ENCODE measurements at regions not wholly inside any gene's neighbourhood (a gene's known extent, or its start where the extent isn't known, plus 50 kb on each side); places are given as distances from the start of the nearest gene placed in this dataset.

- no peak overlapping the region for H3K4me2 ChIP-seq (ENCODE audit: insufficient read depth, low read length)
- dilution Hi-C loops (cut with MboI; ENCODE audit: extremely low pct_ligation_motif_present, low sequenced_read_pairs) (no loop called here), intact Hi-C loops (cut with micrococcal nuclease) (no loop called here)
- H3K79me2 ChIP-seq (ENCODE audit: control insufficient read depth, insufficient read depth, low read length) = no peaks in the 10 kb centered on the region
- H3K36me3 ChIP-seq (ENCODE audit: control insufficient read depth in 2 of 2, extremely low read depth in 1 of 2, insufficient read depth in 2 of 2, low read length in 2 of 2) = no peaks in the 10 kb centered on the region
- no peak overlapping the region for H3K9ac ChIP-seq (replicated peaks; ENCODE audit: extremely low read depth, insufficient read depth, low read length)
- no peaks in the 10 kb centered on the region for H3K9me3 ChIP-seq (replicated peaks; ENCODE audit: control insufficient read depth, insufficient read depth, low read length)
- no peaks in the 10 kb centered on the region for H3K27me3 ChIP-seq (ENCODE audit: control insufficient read depth in 2 of 2, insufficient read depth in 2 of 2, low read length in 2 of 2)
- no peak overlapping the region for H2AFZ ChIP-seq (ENCODE audit: low read depth, low read length)
- no peaks in the 10 kb centered on the region for H3K9me1 ChIP-seq (replicated peaks; ENCODE audit: control insufficient read depth, extremely low read depth, insufficient read depth, low read length)
- TF ChIP-seq JUN (IDR thresholded peaks at IDR 0.05; ENCODE audit: borderline replicate concordance, insufficient read depth, insufficient read length, low read depth) (no peak), MYC (IDR thresholded peaks at IDR 0.05; ENCODE audit: low read depth, low read length) (no peak), CTCF (IDR thresholded peaks at IDR 0.05; ENCODE audit: extremely low read depth in 1 of 2, insufficient read depth in 1 of 2, low read depth in 1 of 2, low read length in 2 of 2) (no peak), POLR2AphosphoS5 (IDR thresholded peaks at IDR 0.05; ENCODE audit: insufficient read depth, low read depth, low read length) (no peak), POLR2A (IDR thresholded peaks at IDR 0.05; ENCODE audit: low read depth, low read length) (no peak), FOS (IDR thresholded peaks at IDR 0.05; ENCODE audit: borderline replicate concordance, insufficient read depth, low read length) (no peak), GATA2 (IDR thresholded peaks at IDR 0.05; ENCODE audit: insufficient read depth, insufficient read length, low read depth, low read length) (no peak), EZH2 (IDR thresholded peaks at IDR 0.05; ENCODE audit: borderline replicate concordance, low read depth, low read length, severe bottlenecking) (no peak)
- TF ChIP-seq, protein P1, sequence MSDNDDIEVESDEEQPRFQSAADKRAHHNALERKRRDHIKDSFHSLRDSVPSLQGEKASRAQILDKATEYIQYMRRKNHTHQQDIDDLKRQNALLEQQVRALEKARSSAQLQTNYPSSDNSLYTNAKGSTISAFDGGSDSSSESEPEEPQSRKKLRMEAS (IDR thresholded peaks at IDR 0.05; ENCODE audit: insufficient read depth, insufficient read length) = no peak
- ChIA-PET CTCF (no interaction called here), POLR2A (no interaction called here)
- no peaks in the 10 kb centered on the region for H4K20me1 ChIP-seq (replicated peaks; ENCODE audit: control insufficient read depth, extremely low read depth, insufficient read depth, low read length)
- H3K4me3 ChIP-seq (replicated peaks in 1 of 3; ENCODE audit: insufficient read depth in 1 of 3, low read depth in 1 of 3, low read length in 3 of 3) = no peak overlapping the region
- DNase-seq (ENCODE audit: low read depth, low spot score) = no peak
- FAIRE-seq = no peak
- no TSS peak for BruUV-seq (replicated peaks)
- no peaks in the 10 kb centered on the region for H3K4me1 ChIP-seq (ENCODE audit: control insufficient read depth, extremely low read depth, insufficient read depth, low read length)
- no peak overlapping the region for H3K27ac ChIP-seq (ENCODE audit: insufficient read depth, low read depth, low read length)
Observed at GRCh38 chr7:14954035-14954434, 51.5 kb upstream of the DGKB start.
